ENCODE measurements at regions not wholly inside any gene's neighbourhood (a gene's known extent, or its start where the extent isn't known, plus 50 kb on each side); places are given as distances from the start of the nearest gene placed in this dataset.

DNA sequence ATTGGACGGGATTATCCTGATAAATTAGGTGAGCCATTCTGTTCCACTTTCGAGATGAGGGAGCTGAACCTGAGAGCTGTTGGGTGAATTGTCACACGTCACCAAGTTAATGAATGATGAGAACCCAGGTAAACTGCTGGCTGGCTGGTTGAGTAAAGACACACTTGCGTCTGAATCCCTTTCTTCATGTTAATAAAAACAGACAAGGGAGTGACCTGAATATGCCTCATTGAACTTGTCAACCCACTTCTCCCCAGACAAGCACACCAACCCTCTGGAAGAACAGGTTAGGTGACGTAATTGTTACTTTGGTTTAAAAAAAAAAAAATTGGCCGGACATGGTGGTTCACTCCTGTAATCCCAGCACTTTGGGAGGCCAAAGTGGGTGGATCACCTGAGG lies 400.9 kb upstream of the CDH5 start:
- H3K27me3 Mint-ChIP-seq (ENCODE audit: low read depth), result no peaks in the 10 kb centered on the region
- H3K9me3 Mint-ChIP-seq, result peaks cover 2% of the 10 kb centered on the region
- no peak overlapping the region for H3K27ac Mint-ChIP-seq (ENCODE audit: unreplicated experiment)
- no peaks in the 10 kb centered on the region for H3K36me3 Mint-ChIP-seq (ENCODE audit: low read depth)
- TF ChIP-seq, protein P1, sequence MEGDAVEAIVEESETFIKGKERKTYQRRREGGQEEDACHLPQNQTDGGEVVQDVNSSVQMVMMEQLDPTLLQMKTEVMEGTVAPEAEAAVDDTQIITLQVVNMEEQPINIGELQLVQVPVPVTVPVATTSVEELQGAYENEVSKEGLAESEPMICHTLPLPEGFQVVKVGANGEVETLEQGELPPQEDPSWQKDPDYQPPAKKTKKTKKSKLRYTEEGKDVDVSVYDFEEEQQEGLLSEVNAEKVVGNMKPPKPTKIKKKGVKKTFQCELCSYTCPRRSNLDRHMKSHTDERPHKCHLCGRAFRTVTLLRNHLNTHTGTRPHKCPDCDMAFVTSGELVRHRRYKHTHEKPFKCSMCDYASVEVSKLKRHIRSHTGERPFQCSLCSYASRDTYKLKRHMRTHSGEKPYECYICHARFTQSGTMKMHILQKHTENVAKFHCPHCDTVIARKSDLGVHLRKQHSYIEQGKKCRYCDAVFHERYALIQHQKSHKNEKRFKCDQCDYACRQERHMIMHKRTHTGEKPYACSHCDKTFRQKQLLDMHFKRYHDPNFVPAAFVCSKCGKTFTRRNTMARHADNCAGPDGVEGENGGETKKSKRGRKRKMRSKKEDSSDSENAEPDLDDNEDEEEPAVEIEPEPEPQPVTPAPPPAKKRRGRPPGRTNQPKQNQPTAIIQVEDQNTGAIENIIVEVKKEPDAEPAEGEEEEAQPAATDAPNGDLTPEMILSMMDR (conservative IDR thresholded peaks at IDR 0.05), result no peak
- peaks cover 7% of the 10 kb centered on the region for H3K4me1 Mint-ChIP-seq
- no peak for DNase-seq (ENCODE audit: low read depth, low spot score)
- no peak overlapping the region for H3K4me3 Mint-ChIP-seq

DNA sequence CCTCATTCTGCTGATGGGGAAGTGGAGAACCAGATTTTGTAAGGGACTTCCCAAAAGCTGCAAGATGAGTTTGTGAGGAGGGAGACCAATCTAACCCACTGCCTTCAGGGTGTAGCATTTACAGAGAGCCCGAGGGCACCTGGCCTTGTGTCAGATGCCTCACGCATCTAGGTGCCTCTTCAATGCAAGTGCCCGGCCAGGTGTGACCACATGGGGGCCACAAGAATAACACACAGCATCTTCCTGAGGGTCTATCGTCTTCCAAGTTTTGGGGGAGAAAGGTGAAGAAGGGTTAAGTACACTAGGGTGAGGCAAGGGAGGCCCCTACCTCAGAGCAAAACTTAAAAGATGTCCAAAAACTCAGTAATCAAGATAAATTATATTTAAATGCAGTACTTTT lies 401.7 kb upstream of the CDH5 start:
- Mint-ChIP-seq H3K9me3 (no peaks in the 10 kb centered on the region), H3K27ac (ENCODE audit: unreplicated experiment) (no peak overlapping the region), H3K36me3 (ENCODE audit: low read depth) (no peaks in the 10 kb centered on the region), H3K4me1 (peaks cover 7% of the 10 kb centered on the region), H3K4me3 (no peak overlapping the region), H3K27me3 (ENCODE audit: low read depth) (no peaks in the 10 kb centered on the region)
- DNase-seq (ENCODE audit: low read depth, low spot score), result no peak
- TF ChIP-seq, protein P1 (conservative IDR thresholded peaks at IDR 0.05), result peak; percentile 13

DNA sequence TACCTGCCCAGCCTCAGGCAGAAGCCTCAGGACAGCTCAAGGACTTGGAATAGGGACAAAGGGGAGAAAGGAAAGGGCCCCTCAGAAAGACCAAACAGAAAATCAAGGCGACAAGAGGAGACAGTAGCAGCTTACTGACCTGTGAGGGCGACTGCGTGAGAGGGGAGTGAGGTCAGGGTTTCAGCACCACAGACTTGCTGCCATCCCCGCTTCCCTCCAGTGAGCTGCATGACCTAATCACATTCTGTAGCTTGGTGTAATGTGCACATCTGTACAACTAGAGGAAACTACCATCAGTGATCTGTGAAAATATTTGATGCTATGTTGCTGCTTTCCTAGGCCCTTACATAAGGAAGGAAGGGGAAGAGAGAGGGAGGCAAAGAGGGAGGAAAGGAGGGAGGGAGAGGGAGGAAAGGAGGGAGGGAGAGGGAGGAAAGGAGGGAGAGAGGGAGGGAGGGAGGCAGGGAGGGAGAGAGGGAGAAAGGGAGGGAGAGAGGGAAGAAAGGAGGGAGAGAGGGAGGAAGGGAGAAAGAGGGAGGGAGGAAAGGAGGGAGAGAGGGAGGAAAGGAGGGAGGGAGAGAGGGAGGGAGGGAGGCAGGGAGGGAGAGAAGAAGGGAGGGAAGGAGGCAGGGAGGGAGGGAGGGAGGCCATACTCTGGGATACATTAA lies 404.9 kb upstream of the CDH5 start:
- TF ChIP-seq, protein P1 (conservative IDR thresholded peaks at IDR 0.05), result no peak
- no peaks in the 10 kb centered on the region for H3K36me3 Mint-ChIP-seq (ENCODE audit: low read depth)
- no peak for DNase-seq (ENCODE audit: low read depth, low spot score)
- H3K27ac Mint-ChIP-seq (ENCODE audit: unreplicated experiment), result no peak overlapping the region
- no peaks in the 10 kb centered on the region for H3K9me3 Mint-ChIP-seq
- H3K4me1 Mint-ChIP-seq, result no peaks in the 10 kb centered on the region
- H3K4me3 Mint-ChIP-seq, result no peak overlapping the region
- no peaks in the 10 kb centered on the region for H3K27me3 Mint-ChIP-seq (ENCODE audit: low read depth)

DNA sequence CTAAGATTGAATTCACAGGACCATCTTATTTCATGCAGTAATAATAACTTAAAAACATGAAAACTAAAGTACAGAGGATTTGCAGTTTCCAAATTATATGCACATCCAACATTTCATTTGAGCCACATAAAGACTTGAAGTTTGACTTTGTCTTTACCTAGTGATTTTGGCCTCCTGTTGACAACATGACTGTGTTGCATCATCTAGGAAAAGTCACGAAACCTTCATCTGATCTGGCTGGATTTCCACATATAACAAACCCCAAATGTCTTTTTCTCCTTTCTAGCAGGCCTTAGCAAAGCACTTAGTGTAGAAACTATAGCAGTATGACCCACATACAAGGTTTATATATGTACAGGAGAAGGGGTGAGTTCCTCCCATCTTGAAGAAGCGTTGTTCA lies 406.5 kb upstream of the CDH5 start:
- H3K27ac Mint-ChIP-seq (ENCODE audit: unreplicated experiment), result no peak overlapping the region
- no peaks in the 10 kb centered on the region for H3K36me3 Mint-ChIP-seq (ENCODE audit: low read depth)
- no peaks in the 10 kb centered on the region for H3K27me3 Mint-ChIP-seq (ENCODE audit: low read depth)
- DNase-seq (ENCODE audit: low read depth, low spot score), result no peak
- TF ChIP-seq, protein P1 (conservative IDR thresholded peaks at IDR 0.05), result no peak
- H3K4me3 Mint-ChIP-seq, result no peak overlapping the region
- H3K4me1 Mint-ChIP-seq, result no peaks in the 10 kb centered on the region
- no peaks in the 10 kb centered on the region for H3K9me3 Mint-ChIP-seq

DNA sequence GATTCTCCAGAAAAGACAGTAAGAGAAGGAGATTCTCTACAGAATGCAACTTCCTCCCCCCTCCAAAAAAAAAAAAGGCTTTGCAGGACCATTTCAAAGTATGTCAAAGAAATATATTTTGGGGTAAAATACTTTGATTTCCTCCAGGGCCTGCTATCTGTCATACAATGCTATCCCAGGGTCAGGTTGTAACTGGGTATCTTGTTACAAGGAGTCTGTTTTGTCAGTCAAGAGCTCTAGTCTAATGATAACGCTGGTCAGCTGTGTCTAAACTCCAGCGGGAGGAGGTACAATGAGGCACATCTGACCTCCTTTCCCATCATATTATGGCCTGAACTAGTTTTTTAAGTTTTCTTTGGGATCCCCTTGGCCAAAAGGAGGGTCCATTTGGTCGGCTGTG lies 408.4 kb upstream of the CDH5 start:
- Mint-ChIP-seq H3K27ac (ENCODE audit: unreplicated experiment) (no peak overlapping the region), H3K9me3 (no peaks in the 10 kb centered on the region), H3K36me3 (ENCODE audit: low read depth) (no peaks in the 10 kb centered on the region), H3K27me3 (ENCODE audit: low read depth) (no peaks in the 10 kb centered on the region), H3K4me1 (no peaks in the 10 kb centered on the region), H3K4me3 (no peak overlapping the region)
- TF ChIP-seq, protein P1 (conservative IDR thresholded peaks at IDR 0.05), result no peak
- DNase-seq (ENCODE audit: low read depth, low spot score), result no peak
